AG04449 (cell line): ENCODE measurements at regions not wholly inside any gene's neighbourhood (a gene's known extent, or its start where the extent isn't known, plus 50 kb on each side); places are given as distances from the start of the nearest gene placed in this dataset.
A peak's percentile ranks its signal among the peaks of the same experiment; 100 is the strongest.

Source experiments
- CTCF ChIA-PET: fragments of 350-600 bp; formaldehyde crosslinking; extraction: SDS; loops from one replicate; lab custom pipeline; 2021; ENCODE audit warnings: antibody characterized with exemption; lab: Yijun Ruan, JAX
- POLR2A ChIA-PET: fragments of 400-600, 350-600 bp; formaldehyde crosslinking; extraction: SDS; loops from one replicate; lab custom pipeline; 2020; ENCODE audit warnings: antibody characterized with exemption, inconsistent platforms; lab: Yijun Ruan, JAX
- DNase-seq: peaks from one replicate; pipeline ENCODE4 v3.0.0-alpha.2; 2010; ENCODE audit warnings: low read depth, low spot score
- H3K4me3 ChIP-seq: 2 replicates; pipeline ENCODE4 v1.5.1; 2011; ENCODE audit warnings: low read depth, mild to moderate bottlenecking, control low read depth, low read length
- CTCF ChIP-seq: IDR thresholded peaks from one replicate; pipeline ENCODE4 v1.5.1; 2011; ENCODE audit warnings: mild to moderate bottlenecking, moderate library complexity, low read length, control low read depth, inconsistent platforms; ENCODE audit not compliant: insufficient read depth; ENCODE audit errors: missing control alignments

GRCh38 chr16:59168461-59169114 is 434.5 kb upstream of the GOT2 start:
- no peak for DNase-seq
- ChIA-PET POLR2A (no interaction called here), CTCF (no interaction called here)
- no peak for TF ChIP-seq CTCF
- H3K4me3 ChIP-seq = no peak overlapping the region

- H3K4me3 ChIP-seq = no peak overlapping the region
- ChIA-PET CTCF (no interaction called here), POLR2A (no interaction called here)
- TF ChIP-seq CTCF = no peak
- DNase-seq = no peak
Measured at GRCh38 chr16:59164461-59164860, 430.3 kb upstream of the GOT2 start.

- POLR2A ChIA-PET = no interaction called here
- no peak for DNase-seq
- CTCF ChIA-PET = no interaction called here
Measured at GRCh38 chr16:59163371-59164055, 429.4 kb upstream of the GOT2 start.

GRCh38 chr16:59161679-59162078 is 427.6 kb upstream of the GOT2 start:
- CTCF ChIA-PET = no interaction called here
- no peak overlapping the region for H3K4me3 ChIP-seq
- TF ChIP-seq CTCF = no peak
- DNase-seq = no peak
- POLR2A ChIA-PET = no interaction called here

More at GRCh38 chr16:59163371-59164055, 429.4 kb upstream of the GOT2 start:
- no peak overlapping the region for H3K4me3 ChIP-seq
- no peak for TF ChIP-seq CTCF

GRCh38 chr16:59154295-59154694 is 420.2 kb upstream of the GOT2 start:
- no peak for DNase-seq
- POLR2A ChIA-PET = no interaction called here
- CTCF ChIA-PET = no interaction called here
- no peak overlapping the region for H3K4me3 ChIP-seq
- TF ChIP-seq CTCF = no peak

- ChIA-PET CTCF (no interaction called here), POLR2A (no interaction called here)
- TF ChIP-seq CTCF = no peak
- peak; percentile 1 for DNase-seq
- no peak overlapping the region for H3K4me3 ChIP-seq
Measured at GRCh38 chr16:59148769-59149155, 414.6 kb upstream of the GOT2 start.
